Progenitor cell of endocrine pancreas (in vitro differentiated cells): ENCODE measurements at regions not wholly inside any gene's neighbourhood (a gene's known extent, or its start where the extent isn't known, plus 50 kb on each side); places are given as distances from the start of the nearest gene placed in this dataset.

ENCODE experiments used
- DNase-seq: peaks from one replicate; pipeline ENCODE4 v3.0.0; 2021; ENCODE audit warnings: low spot score; ENCODE audit not compliant: unreplicated experiment
- H3K27ac Mint-ChIP-seq: 2 replicates; pipeline ENCODE4 v1.8.0; 2021; ENCODE audit warnings: mild to moderate bottlenecking, moderate library complexity, mixed read lengths
- H3K27me3 Mint-ChIP-seq: 2 replicates; pipeline ENCODE4 v1.8.0; 2021; ENCODE audit warnings: mixed read lengths
- H3K36me3 Mint-ChIP-seq: 2 replicates; pipeline ENCODE4 v1.8.0; 2022; ENCODE audit warnings: mixed read lengths; ENCODE audit not compliant: insufficient read depth
- H3K4me1 Mint-ChIP-seq: 2 replicates; pipeline ENCODE4 v1.8.0; 2021; ENCODE audit warnings: low read depth, mixed read lengths
- H3K4me3 Mint-ChIP-seq: 2 replicates; pipeline ENCODE4 v1.8.0; 2021; ENCODE audit warnings: low read depth, mild to moderate bottlenecking, moderate library complexity, mixed read lengths
- H3K9me3 Mint-ChIP-seq: 2 replicates; pipeline ENCODE4 v1.8.0; 2021; ENCODE audit warnings: low read depth, mixed read lengths
- TF ChIP-seq, protein P1 (sequence below): fragments of 200-600 bp; sonication (generic); IDR thresholded peaks from one replicate; pipeline ENCODE4 v1.5.0; 2021; ENCODE audit warnings: antibody characterized with exemption, mild to moderate bottlenecking; ENCODE audit not compliant: unreplicated experiment

GRCh38 chr4:13292372-13292771, 191.8 kb downstream of the RAB28 start:
- Mint-ChIP-seq H3K27ac (no peak overlapping the region), H3K4me1 (peaks cover 17% of the 10 kb centered on the region), H3K4me3 (no peak overlapping the region), H3K9me3 (peaks cover 20% of the 10 kb centered on the region), H3K36me3 (peaks cover 12% of the 10 kb centered on the region), H3K27me3 (no peaks in the 10 kb centered on the region)
- TF ChIP-seq, protein P1, sequence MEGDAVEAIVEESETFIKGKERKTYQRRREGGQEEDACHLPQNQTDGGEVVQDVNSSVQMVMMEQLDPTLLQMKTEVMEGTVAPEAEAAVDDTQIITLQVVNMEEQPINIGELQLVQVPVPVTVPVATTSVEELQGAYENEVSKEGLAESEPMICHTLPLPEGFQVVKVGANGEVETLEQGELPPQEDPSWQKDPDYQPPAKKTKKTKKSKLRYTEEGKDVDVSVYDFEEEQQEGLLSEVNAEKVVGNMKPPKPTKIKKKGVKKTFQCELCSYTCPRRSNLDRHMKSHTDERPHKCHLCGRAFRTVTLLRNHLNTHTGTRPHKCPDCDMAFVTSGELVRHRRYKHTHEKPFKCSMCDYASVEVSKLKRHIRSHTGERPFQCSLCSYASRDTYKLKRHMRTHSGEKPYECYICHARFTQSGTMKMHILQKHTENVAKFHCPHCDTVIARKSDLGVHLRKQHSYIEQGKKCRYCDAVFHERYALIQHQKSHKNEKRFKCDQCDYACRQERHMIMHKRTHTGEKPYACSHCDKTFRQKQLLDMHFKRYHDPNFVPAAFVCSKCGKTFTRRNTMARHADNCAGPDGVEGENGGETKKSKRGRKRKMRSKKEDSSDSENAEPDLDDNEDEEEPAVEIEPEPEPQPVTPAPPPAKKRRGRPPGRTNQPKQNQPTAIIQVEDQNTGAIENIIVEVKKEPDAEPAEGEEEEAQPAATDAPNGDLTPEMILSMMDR: no peak
- DNase-seq: no peak

- Mint-ChIP-seq H3K36me3 (peaks cover 11% of the 10 kb centered on the region), H3K27ac (no peak overlapping the region), H3K9me3 (peaks cover 33% of the 10 kb centered on the region), H3K4me3 (no peak overlapping the region), H3K27me3 (no peaks in the 10 kb centered on the region), H3K4me1 (peaks cover 5% of the 10 kb centered on the region)
- DNase-seq: no peak
- TF ChIP-seq, protein P1: no peak
These were observed 194.7 kb downstream of the RAB28 start for GRCh38 chr4:13289391-13289790.

DNA sequence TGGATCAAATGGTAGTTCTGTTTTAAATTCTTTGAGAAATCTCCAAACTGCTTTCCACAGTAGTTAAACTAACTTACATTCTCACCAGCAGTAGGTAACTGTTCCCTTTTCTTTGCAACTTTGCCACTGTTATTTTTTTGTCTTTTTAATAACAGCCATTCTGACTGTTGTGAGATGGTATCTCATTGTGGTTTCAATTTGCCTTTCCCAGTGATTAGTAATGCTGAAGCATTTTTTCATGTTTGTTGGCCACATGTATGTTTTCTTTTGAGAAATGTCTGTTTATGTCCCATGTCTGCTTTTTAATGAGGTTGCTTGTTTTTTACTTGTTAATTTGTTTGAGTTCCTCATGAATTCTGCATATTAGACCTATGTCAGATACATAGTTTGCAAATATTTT, 198.8 kb downstream of the RAB28 start:
- Mint-ChIP-seq H3K9me3 (peaks cover 33% of the 10 kb centered on the region), H3K4me3 (no peak overlapping the region), H3K36me3 (peaks cover 9% of the 10 kb centered on the region), H3K27me3 (no peaks in the 10 kb centered on the region), H3K4me1 (no peaks in the 10 kb centered on the region), H3K27ac (no peak overlapping the region)
- no peak for DNase-seq
- TF ChIP-seq, protein P1: no peak

DNA sequence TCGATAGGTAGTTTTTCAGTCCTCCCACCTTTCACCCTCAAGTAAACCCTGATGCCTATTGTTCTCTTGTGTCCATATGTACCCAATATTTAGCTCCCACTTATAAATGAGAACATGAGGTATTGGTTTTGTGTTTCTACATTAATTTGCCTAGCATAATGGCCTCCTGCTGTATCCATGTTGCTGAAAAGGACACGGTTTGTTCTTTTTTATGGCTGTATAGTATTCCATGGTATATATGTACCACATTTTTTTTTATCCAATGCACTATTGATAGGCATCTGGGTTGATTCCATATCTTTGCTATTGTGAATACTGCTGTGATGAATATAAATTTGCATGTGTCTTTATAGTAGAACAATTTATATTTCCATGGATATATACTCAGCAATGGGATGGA, 199.2 kb downstream of the RAB28 start:
- Mint-ChIP-seq H3K27ac (no peak overlapping the region), H3K4me3 (no peak overlapping the region), H3K9me3 (peaks cover 33% of the 10 kb centered on the region), H3K4me1 (no peaks in the 10 kb centered on the region), H3K27me3 (no peaks in the 10 kb centered on the region), H3K36me3 (peaks cover 9% of the 10 kb centered on the region)
- TF ChIP-seq, protein P1: no peak
- no peak for DNase-seq

GRCh38 chr4:13276357-13276756, 207.8 kb downstream of the RAB28 start:
- TF ChIP-seq, protein P1: no peak
- H3K4me3 Mint-ChIP-seq: no peak overlapping the region
- no peaks in the 10 kb centered on the region for H3K27me3 Mint-ChIP-seq
- H3K4me1 Mint-ChIP-seq: no peaks in the 10 kb centered on the region
- H3K36me3 Mint-ChIP-seq: no peaks in the 10 kb centered on the region
- H3K27ac Mint-ChIP-seq: no peak overlapping the region
- peaks cover 6% of the 10 kb centered on the region for H3K9me3 Mint-ChIP-seq
- no peak for DNase-seq
